Muscle of back (tissue), 3 donors: ENCODE measurements at regions not wholly inside any gene's neighbourhood (a gene's known extent, or its start where the extent isn't known, plus 50 kb on each side); places are given as distances from the start of the nearest gene placed in this dataset.
A peak's percentile ranks its signal among the peaks of the same experiment; 100 is the strongest.

Experiments used
- DNase-seq, 3 donors: peaks; one replicate each; pipeline versions ENCODE4 v3.0.0 to v3.0.0-alpha.2; 2013

GRCh38 chr12:43098766-43099550 lies 453.0 kb downstream of the ADAMTS20 start:
- no peak for DNase-seq

GRCh38 chr12:43098071-43098470 lies 453.9 kb downstream of the ADAMTS20 start:
- peak in 1 of 3 donors; percentile 35 for DNase-seq

GRCh38 chr12:43097471-43097870 lies 454.5 kb downstream of the ADAMTS20 start:
- no peak for DNase-seq

GRCh38 chr12:43095669-43096280 lies 456.2 kb downstream of the ADAMTS20 start:
- DNase-seq, result peak in 2 of 3 donors; percentile 38 to 76

DNA sequence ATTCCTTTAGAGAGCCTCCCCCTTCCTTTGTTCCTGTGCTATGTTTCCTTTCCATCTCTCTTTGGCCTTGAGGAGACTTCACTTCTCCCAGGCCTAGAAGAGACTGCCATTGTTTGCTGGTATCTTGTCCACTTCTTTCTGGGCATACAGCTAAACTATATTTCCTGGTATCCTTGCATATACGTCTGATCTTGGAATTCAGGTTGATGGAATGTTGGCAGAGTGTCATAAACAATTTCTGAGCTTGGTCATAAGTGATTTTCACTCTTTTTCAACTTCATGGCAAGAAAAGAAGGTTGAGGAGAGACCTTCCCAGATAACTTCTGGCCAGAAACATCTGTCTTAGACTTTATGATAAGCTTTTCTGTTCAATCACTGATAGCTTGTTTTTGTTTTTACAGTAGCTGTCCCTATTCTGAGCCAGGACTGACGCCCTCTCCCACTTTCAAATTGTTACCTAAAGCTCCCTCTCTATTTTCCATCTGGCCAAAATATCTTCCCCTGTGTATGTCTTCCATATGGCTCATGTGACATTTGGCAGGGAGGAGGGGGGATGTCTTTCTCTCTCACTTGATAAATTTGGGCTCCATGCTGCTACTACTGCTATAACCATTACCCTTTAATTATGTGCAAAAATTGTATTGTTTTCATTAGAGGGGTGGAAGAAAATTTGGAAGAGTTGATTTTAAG lies 457.0 kb downstream of the ADAMTS20 start:
- peak in 1 of 3 donors; percentile 45 for DNase-seq

DNA sequence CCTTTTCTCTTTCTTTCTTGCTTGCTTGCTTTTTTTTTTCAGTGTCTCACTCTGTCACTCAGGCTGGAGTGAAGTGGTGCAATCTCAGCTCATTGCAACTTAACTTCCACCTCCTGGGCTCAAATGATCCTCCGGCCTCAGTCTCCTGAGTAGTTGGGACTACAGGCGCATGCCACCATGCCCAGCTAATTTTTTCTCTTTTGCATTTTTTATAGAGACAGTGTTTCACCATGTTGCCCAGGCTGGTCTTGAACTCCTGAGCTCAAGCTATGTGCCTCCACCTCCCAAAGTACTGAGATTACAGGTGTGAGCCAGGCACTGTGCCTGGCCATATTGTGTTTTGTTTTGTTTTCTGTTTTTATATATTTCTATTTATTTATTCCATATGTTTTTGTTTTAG lies 461.0 kb downstream of the ADAMTS20 start:
- DNase-seq, result no peak

GRCh38 chr12:43087195-43088091 lies 464.6 kb downstream of the ADAMTS20 start:
- no peak for DNase-seq

GRCh38 chr12:43079476-43079875 lies 472.5 kb downstream of the ADAMTS20 start:
- DNase-seq, result no peak

DNA sequence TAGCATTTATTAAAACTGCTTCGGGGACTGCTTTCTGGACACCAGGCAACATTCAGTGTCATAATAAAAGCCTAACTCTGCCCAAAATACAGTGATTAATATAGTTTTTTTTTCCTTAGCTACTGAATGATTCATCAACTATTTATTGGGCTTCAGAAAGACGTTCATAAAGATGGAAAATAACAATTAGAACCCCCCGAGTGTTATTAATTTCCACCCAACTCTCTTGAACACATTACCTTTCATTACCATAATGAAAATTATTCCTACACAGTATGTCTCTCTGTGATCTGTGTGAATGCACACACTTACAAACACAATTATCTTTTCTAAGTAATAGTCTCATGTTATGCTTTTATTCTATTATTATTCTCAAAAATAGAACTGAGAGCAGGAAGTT lies 473.0 kb downstream of the ADAMTS20 start:
- DNase-seq, result no peak

DNA sequence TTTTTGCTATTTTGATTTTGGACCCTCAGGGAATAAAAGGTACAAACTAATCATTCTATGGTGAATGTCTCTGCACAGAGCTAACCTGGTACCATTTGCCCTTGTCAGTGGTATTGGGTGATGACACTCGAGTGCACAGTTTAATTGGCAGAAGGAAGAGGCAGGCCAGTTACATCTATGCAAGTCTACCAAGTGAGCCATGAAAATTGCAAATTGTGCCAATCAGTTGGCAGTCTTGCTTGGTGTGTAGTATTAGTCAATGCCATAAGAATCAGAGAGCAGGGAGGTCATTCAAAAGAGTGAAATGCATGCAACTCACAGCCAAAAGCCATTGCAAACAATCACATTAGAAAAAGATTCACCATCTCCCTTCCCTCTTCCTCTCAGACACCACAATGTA lies 479.6 kb downstream of the ADAMTS20 start:
- DNase-seq, result no peak

- DNase-seq, result no peak
Observed at GRCh38 chr12:43069768-43070221, 480.2 kb upstream of the PRICKLE1 start.

DNA sequence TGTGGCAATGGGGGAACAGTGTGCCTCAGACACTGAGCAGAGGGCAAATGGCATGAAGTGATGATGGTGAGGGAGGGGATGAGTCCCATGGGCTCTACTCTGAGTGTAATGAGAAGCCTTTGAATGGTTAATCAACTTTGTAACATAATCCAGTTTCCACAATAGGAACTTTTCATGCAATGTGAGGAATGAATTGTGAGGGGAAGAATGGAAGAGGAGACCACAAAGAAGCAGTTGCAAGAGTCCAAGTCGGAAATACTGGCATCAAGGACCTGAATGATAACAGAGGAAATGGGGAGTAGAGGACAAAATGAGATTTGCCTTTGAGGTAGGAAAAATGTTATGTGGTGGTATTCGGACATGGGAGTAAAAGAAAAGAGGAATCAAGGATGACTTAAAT lies 476.9 kb upstream of the PRICKLE1 start:
- no peak for DNase-seq

GRCh38 chr12:43063650-43064049 lies 474.1 kb upstream of the PRICKLE1 start:
- peak in 2 of 3 donors; percentile 15 to 40 for DNase-seq

- DNase-seq, result peak in 2 of 3 donors; percentile 11 to 61
Observed at GRCh38 chr12:43062201-43062895, 472.8 kb upstream of the PRICKLE1 start.

- peak in 1 of 3 donors; percentile 20 for DNase-seq
Observed at GRCh38 chr12:43060742-43061141, 471.2 kb upstream of the PRICKLE1 start.

DNA sequence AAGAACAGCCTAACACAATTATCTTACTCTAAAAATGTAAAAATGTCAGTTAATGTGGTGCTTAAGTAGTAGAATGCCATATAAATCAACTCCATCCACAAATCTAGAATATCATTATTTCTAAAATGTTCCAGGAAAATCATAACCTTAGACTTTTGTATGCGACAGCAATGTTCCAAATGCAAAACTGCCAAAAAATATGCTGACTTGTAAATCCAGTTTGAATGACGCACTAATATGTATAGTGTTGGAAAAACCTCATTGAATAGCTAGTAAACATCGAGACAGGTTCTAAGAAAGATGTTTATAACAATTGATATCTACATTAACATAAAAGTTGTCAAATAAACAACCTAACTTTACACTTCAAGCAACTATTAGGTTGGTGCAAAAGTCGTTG lies 469.1 kb upstream of the PRICKLE1 start:
- peak in 1 of 3 donors; percentile 16 for DNase-seq

GRCh38 chr12:43057566-43057965 lies 468.0 kb upstream of the PRICKLE1 start:
- no peak for DNase-seq

DNA sequence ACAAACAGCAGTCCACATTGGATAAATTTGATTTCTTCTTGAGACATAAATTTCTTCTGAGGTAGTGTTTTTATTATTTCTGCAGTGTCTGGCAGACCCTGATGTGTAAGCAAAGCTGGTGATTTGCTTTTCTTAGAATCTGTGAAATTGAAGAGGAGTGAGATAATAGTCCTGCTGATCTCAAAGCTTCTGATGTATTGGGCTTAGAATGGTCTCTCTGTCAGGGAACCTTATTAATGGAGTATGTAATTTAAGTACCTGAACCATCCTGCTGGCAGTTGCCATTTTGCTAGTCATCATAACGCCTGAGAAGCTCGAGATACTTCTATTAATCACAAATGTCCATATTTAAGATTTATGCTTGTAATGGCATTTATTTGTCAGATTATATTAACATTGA lies 464.5 kb upstream of the PRICKLE1 start:
- no peak for DNase-seq

DNA sequence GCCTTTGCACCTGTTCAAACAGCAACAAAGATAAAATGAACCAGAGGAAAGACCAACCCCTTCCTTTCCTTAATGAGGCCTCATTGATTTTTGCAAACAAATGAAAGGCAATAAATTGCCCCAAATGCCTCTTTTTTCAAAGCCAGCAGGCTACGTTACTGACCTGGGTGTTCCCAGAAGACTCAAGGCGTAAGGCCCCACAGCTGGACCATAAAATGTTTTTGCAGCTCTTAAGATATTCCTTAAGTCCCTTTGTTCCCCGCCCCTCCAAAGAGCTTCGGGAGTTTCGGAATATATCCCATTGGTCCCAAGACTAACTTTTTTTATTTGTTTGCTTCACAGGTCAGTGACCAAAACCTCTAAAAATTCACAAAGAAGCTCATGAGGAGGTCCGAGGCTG lies 462.9 kb upstream of the PRICKLE1 start:
- DNase-seq, result no peak

GRCh38 chr12:43044241-43044640 lies 454.7 kb upstream of the PRICKLE1 start:
- no peak for DNase-seq

DNA sequence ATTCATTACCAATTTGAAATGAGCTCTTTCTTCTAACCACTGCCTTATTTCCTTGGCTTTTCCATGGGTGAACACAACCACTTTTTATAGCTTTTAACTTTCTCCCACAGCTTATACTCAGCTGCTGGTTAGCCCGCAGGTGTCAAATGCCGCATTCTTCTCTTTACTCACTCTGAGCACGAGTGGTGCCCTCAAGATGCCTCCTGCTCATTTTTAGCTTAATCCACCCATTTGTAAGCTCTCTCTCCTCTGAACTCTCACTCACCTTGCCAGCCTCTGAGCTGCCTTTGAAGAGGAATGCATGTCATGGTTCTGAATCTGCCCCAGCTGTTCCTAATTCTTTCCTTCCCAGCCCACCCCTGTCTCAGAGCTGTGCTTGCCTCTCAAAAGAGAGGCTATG lies 449.4 kb upstream of the PRICKLE1 start:
- no peak for DNase-seq
